ENCODE measurements at regions not wholly inside any gene's neighbourhood (a gene's known extent, or its start where the extent isn't known, plus 50 kb on each side); places are given as distances from the start of the nearest gene placed in this dataset.
"Not testable (repeated sequence)": the region's sequence is repeated elsewhere in the genome, so short reads cannot be mapped to it uniquely, and the experiment has no call there.

- POLR2A ChIA-PET, result no interaction called here
These were observed 438.9 kb downstream of the ARL4A start for GRCh38 chr7:13126347-13126746.

GRCh38 chr7:13130321-13130720, 442.9 kb downstream of the ARL4A start:
- DNase-seq (ENCODE audit: low read depth), result no peak
- no peaks in the 10 kb centered on the region for H3K27me3 ChIP-seq (ENCODE audit: control insufficient read depth, insufficient read depth, low read length)
- CTCF ChIA-PET, result no interaction called here
- no peaks in the 10 kb centered on the region for H3K36me3 ChIP-seq (ENCODE audit: control insufficient read depth, insufficient read depth, low read length)
- POLR2A ChIA-PET, result no interaction called here
- no peak for TF ChIP-seq CTCF (IDR thresholded peaks at IDR 0.05; ENCODE audit: insufficient read depth, low read depth, low read length)
- H3K4me3 ChIP-seq (ENCODE audit: low read depth, low read length), result no peak overlapping the region

More at GRCh38 chr7:13126347-13126746, 438.9 kb downstream of the ARL4A start:
- TF ChIP-seq CTCF (IDR thresholded peaks at IDR 0.05; ENCODE audit: insufficient read depth, low read depth, low read length), result no peak
- Histone ChIP-seq H3K27me3 (ENCODE audit: control insufficient read depth, insufficient read depth, low read length) (no peaks in the 10 kb centered on the region), H3K36me3 (ENCODE audit: control insufficient read depth, insufficient read depth, low read length) (no peaks in the 10 kb centered on the region), H3K4me3 (ENCODE audit: low read depth, low read length) (no peak overlapping the region)
- CTCF ChIA-PET, result interaction anchor here (1.0 kb wide), 1 partner anchor 439 kb away, joined by 5 read pairs; the partner anchor contains the start of gene ARL4A
- DNase-seq (ENCODE audit: low read depth), result no peak

- DNase-seq (ENCODE audit: low read depth); H3K4me3 ChIP-seq (ENCODE audit: low read depth, low read length); H3K36me3 ChIP-seq (ENCODE audit: control insufficient read depth, insufficient read depth, low read length); CTCF ChIA-PET; POLR2A ChIA-PET; H3K27me3 ChIP-seq (ENCODE audit: control insufficient read depth, insufficient read depth, low read length): not testable (repeated sequence)
These were observed 443.5 kb downstream of the ARL4A start for GRCh38 chr7:13130906-13131305.

- H3K36me3 ChIP-seq (ENCODE audit: control insufficient read depth, insufficient read depth, low read length), result no peaks in the 10 kb centered on the region
- POLR2A ChIA-PET, result no interaction called here
- DNase-seq (ENCODE audit: low read depth), result no peak
- H3K4me3 ChIP-seq (ENCODE audit: low read depth, low read length), result no peak overlapping the region
- H3K27me3 ChIP-seq (ENCODE audit: control insufficient read depth, insufficient read depth, low read length), result no peaks in the 10 kb centered on the region
- TF ChIP-seq CTCF (IDR thresholded peaks at IDR 0.05; ENCODE audit: insufficient read depth, low read depth, low read length), result no peak
- CTCF ChIA-PET, result no interaction called here
These were observed 444.9 kb downstream of the ARL4A start for GRCh38 chr7:13132314-13132713.

GRCh38 chr7:13136345-13136744, 448.9 kb downstream of the ARL4A start:
- POLR2A ChIA-PET; CTCF ChIA-PET; H3K36me3 ChIP-seq (ENCODE audit: control insufficient read depth, insufficient read depth, low read length); DNase-seq (ENCODE audit: low read depth); H3K4me3 ChIP-seq (ENCODE audit: low read depth, low read length); H3K27me3 ChIP-seq (ENCODE audit: control insufficient read depth, insufficient read depth, low read length): not testable (repeated sequence)

GRCh38 chr7:13139436-13139835, 452.0 kb downstream of the ARL4A start:
- H3K36me3 ChIP-seq (ENCODE audit: control insufficient read depth, insufficient read depth, low read length), result no peaks in the 10 kb centered on the region
- H3K4me3 ChIP-seq (ENCODE audit: low read depth, low read length), result no peak overlapping the region
- CTCF ChIA-PET, result no interaction called here

More at GRCh38 chr7:13139436-13139835, 452.0 kb downstream of the ARL4A start:
- no peak for TF ChIP-seq CTCF (IDR thresholded peaks at IDR 0.05; ENCODE audit: insufficient read depth, low read depth, low read length)
- no peak for DNase-seq (ENCODE audit: low read depth)
- H3K27me3 ChIP-seq (ENCODE audit: control insufficient read depth, insufficient read depth, low read length), result no peaks in the 10 kb centered on the region
- POLR2A ChIA-PET, result no interaction called here

Measured in BJ (cell line).